Fibroblast of the aortic adventitia (primary cell): ENCODE measurements at regions not wholly inside any gene's neighbourhood (a gene's known extent, or its start where the extent isn't known, plus 50 kb on each side); places are given as distances from the start of the nearest gene placed in this dataset.

Experiments used
- DNase-seq: peaks from one replicate; pipeline ENCODE4 v3.0.0-alpha.2; 2010; ENCODE audit warnings: low read depth
- H3K4me3 ChIP-seq: 2 replicates; pipeline ENCODE4 v1.5.1; 2011; ENCODE audit warnings: low read depth, mild to moderate bottlenecking, control low read depth, low read length, moderate library complexity
- CTCF ChIP-seq: IDR thresholded peaks from 2 replicates; pipeline ENCODE4 v1.5.1; 2011; ENCODE audit warnings: mild to moderate bottlenecking, low read length, control low read depth, inconsistent platforms; ENCODE audit not compliant: insufficient read depth

DNA sequence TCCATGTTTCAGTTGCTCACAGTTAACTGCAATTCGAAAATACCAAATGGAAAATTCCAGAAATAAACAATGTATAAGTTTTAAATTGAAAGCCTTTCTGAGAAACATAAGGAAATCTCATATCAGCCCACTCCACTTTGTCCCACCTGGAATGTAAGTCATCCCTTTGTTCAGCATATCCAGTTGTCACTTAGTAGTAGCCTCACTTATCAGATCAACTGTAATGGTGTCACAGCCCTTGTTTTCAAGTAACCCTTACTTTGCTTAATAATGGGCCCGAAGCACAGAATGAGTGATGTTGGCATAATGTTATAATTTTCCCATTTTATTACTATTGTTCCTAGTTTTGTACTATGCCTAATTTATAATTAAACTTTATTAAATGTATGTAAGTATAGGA is 646.8 kb downstream of the C12orf50 start:
- no peak for DNase-seq
- no peak overlapping the region for H3K4me3 ChIP-seq
- TF ChIP-seq CTCF: no peak

DNA sequence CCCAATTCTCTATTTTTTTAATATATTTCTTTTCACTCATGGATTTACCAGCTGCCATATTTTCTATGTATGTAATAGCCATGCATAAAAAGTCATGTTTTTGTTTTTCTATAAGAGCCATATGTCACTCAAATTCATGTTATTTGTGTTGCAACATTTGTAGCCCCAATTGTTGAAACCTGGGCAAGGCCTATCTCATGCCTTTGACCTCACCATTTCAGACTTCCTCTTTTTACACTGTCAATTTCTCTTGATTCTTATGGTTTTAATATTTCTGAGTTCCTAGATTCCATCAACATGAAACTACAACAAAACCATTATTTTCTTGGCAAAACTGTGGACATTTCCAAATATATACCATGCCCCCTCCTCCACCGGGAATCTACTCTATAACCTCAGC is 647.5 kb downstream of the C12orf50 start:
- no peak overlapping the region for H3K4me3 ChIP-seq
- TF ChIP-seq CTCF: no peak
- no peak for DNase-seq

DNA sequence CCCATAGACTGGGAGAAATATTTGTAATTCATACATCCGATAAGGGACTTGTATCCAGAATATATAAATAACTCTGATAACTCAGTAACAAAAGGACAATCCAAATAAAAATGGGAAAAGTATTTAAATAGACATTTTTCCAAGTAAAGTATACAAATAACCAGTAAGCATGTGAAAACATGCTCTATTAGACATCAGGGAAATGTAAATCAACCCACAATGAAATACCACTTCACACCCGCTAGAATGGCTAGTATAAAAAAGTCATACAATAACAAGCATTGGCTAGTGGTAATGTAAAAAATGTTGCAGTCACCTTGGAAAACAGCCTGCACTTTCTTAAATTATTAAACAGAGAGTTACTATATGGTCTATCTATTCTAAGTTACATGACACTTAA is 650.7 kb downstream of the C12orf50 start:
- no peak overlapping the region for H3K4me3 ChIP-seq
- no peak for TF ChIP-seq CTCF
- no peak for DNase-seq

DNA sequence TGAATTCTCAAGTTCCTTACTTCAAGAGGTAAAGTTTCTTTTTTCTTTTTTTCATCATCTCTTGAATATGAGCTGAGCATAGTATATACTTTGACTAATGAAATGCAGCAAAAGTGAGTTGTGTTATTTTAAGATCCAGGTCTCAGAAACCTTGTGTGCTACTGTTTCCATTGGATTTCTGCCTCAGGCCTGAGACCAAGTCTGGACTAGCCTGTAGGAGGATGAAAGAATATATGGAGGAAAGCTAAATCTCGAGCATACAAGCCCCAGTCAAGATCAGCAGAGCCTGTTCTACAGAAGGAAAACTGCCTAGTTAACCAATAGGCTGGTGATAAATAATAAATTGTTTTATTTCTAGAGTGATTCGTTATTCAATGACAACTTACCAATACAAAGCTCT is 652.5 kb downstream of the C12orf50 start:
- no peak overlapping the region for H3K4me3 ChIP-seq
- no peak for DNase-seq
- no peak for TF ChIP-seq CTCF

GRCh38 chr12:87369161-87369560 is 660.0 kb downstream of the C12orf50 start:
- no peak for DNase-seq

GRCh38 chr12:87368259-87368658 is 660.9 kb downstream of the C12orf50 start:
- H3K4me3 ChIP-seq: no peak overlapping the region
- no peak for TF ChIP-seq CTCF

More at GRCh38 chr12:87369161-87369560, 660.0 kb downstream of the C12orf50 start:
- no peak for TF ChIP-seq CTCF
- no peak overlapping the region for H3K4me3 ChIP-seq

GRCh38 chr12:87365423-87365822 is 663.8 kb downstream of the C12orf50 start:
- no peak for TF ChIP-seq CTCF
- no peak for DNase-seq
- no peak overlapping the region for H3K4me3 ChIP-seq

More at GRCh38 chr12:87368259-87368658, 660.9 kb downstream of the C12orf50 start:
- no peak for DNase-seq
